Stomach (tissue), 8 donors: ENCODE measurements at regions not wholly inside any gene's neighbourhood (a gene's known extent, or its start where the extent isn't known, plus 50 kb on each side); places are given as distances from the start of the nearest gene placed in this dataset.

ENCODE experiments used
- DNase-seq, 2 donors: peaks; one replicate each; pipeline versions ENCODE4 v3.0.0 to v3.0.0-alpha.2; 2013 to 2019
- H3K27ac ChIP-seq, 5 donors: fragments of 200-600 bp in 4 of 5; sonication (generic) in 4 of 5; one replicate each; pipeline ENCODE4 v1.5.1; 2013 to 2019; ENCODE audit warnings: mild to moderate bottlenecking in 1 of 5, moderate library complexity in 1 of 5
- H3K27me3 ChIP-seq, 3 donors: fragments of 200-600 bp; sonication (generic); one replicate each; pipeline ENCODE4 v1.5.1; 2017 to 2019; ENCODE audit warnings: mixed run types in 1 of 3
- H3K36me3 ChIP-seq, 4 donors: fragments of 200-600 bp; sonication (generic); 1 replicate in 3 of 4; 2 replicates in 1 of 4; pipeline ENCODE4 v1.5.1; 2016 to 2019
- H3K4me1 ChIP-seq, 4 donors: fragments of 200-600 bp; sonication (generic); one replicate each; pipeline ENCODE4 v1.5.1; 2016 to 2019
- H3K4me3 ChIP-seq, 4 donors: fragments of 200-600 bp; sonication (generic) in 3 of 4; one replicate each; pipeline ENCODE4 v1.5.1; 2016 to 2019; ENCODE audit warnings: mild to moderate bottlenecking in 1 of 4
- H3K9me3 ChIP-seq, 4 donors: fragments of 200-600 bp; sonication (generic); one replicate each; pipeline ENCODE4 v1.5.1; 2016 to 2019
- CTCF ChIP-seq, 7 experiments: fragments of 450-650 bp in 4 of 7; fragments of 200-600 bp in 3 of 7; sonication (generic) in 3 of 7; IDR thresholded peaks; one replicate each; pipeline ENCODE4 v1.5.1; 2016 to 2019; ENCODE audit warnings: antibody characterized with exemption in 7 of 7, control low read depth in 2 of 7, mild to moderate bottlenecking in 1 of 7
- EP300 ChIP-seq: sonication (generic); formaldehyde crosslinking; IDR thresholded peaks from one replicate; pipeline ENCODE4 v1.6.1; 2017; ENCODE audit warnings: antibody characterized with exemption
- POLR2A ChIP-seq, 4 donors: fragments of 450-650 bp; IDR thresholded peaks; one replicate each; pipeline ENCODE4 v1.6.1; 2016; ENCODE audit warnings: antibody characterized with exemption in 4 of 4, control low read depth in 2 of 4, mild to moderate bottlenecking in 1 of 4, moderate library complexity in 1 of 4
- POLR2AphosphoS5 ChIP-seq, 3 donors: sonication (generic); formaldehyde crosslinking; IDR thresholded peaks; one replicate each; pipeline ENCODE4 v1.6.1; 2016; ENCODE audit warnings: antibody characterized with exemption in 3 of 3
- WGBS, 5 donors: extraction: QIAGEN DNeasy Blood & Tissue Kit in 3 of 5; methylation state at CpG; one replicate each; pipeline versions ENCODE4 v1.1.5 to v1.1.7; 2013 to 2018; 5-methylcytosine and 5-hydroxymethylcytosine counted together
- intact Hi-C: fragments of 100-400 bp; cut with DNase I; formaldehyde crosslinking; loops from one replicate; pipeline ENCODE4 v1.15.1; 2023; ENCODE audit warnings: low total_unique reads
- donor health status: healthy with polysubstance abuse.
- donor health status: Bipolar disorder and iron deficiency.
- donor health status: healthy.

- Histone ChIP-seq H3K27me3 (no peaks in the 10 kb centered on the region), H3K4me1 (no peaks in the 10 kb centered on the region), H3K36me3 (no peaks in the 10 kb centered on the region), H3K27ac (no peak overlapping the region), H3K4me3 (no peak overlapping the region), H3K9me3 (no peaks in the 10 kb centered on the region)
- TF ChIP-seq EP300 = no peak
- no peak for TF ChIP-seq CTCF (IDR thresholded peaks at IDR 0.05)
- TF ChIP-seq POLR2A (IDR thresholded peaks at IDR 0.05) = no peak
- no peak for TF ChIP-seq POLR2AphosphoS5 (IDR thresholded peaks at IDR 0.05)
- no peak for DNase-seq
- WGBS, 5 donors = 65 to 86% (median 77%) methylated on average over 2 of the region's 2 CpGs
- intact Hi-C loops = no loop called here
Observed at GRCh38 chr1:71222668-71223067, 141.8 kb upstream of the ZRANB2 start.

DNA sequence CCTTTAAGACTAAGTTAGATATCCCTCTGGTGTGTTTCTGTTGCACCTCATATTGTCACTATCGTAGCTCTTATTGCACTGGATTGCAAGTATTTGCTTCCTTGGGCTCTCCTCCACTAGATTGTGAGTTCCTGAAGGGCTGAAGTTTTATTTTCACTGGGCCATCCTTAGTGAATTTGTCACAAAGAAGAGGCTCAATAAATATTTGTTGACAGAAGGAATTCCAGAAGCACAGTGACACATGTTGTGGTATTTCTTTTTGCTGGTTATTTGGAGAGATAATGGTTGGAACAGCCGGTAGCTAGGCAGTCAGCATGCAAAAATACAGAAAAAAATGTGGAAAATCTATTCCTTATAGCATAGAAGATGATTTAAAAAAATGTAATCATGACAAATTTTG lies 129.9 kb upstream of the ZRANB2 start:
- Histone ChIP-seq H3K9me3 (no peaks in the 10 kb centered on the region), H3K4me1 (no peaks in the 10 kb centered on the region), H3K4me3 (no peak overlapping the region), H3K36me3 (no peaks in the 10 kb centered on the region), H3K27ac (no peak overlapping the region), H3K27me3 (no peaks in the 10 kb centered on the region)
- TF ChIP-seq CTCF (IDR thresholded peaks at IDR 0.05) = no peak
- TF ChIP-seq POLR2A (IDR thresholded peaks at IDR 0.05) = no peak
- 70 to 81% (median 78%) methylated on average over 2 of the region's 2 CpGs for WGBS, 5 donors
- no peak for DNase-seq
- intact Hi-C loops = no loop called here

DNA sequence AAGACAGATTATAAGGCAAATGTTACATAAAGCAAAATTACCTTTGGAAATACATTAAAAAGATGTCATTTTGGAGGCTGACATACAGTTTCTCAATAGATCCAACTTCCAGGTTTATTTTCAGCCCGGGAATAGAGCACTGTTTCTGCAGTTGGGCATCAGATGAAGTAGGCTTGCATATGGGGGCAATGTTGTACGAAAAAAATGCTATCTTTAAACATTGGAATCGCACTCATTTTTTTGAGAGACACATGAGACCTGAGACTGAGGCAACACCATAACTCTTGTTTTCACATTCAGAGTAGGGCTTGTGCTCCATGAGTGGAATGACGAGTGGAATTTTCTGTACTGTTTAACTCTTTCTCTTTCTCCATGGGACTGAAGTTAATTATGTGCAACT lies 122.4 kb upstream of the ZRANB2 start:
- Histone ChIP-seq H3K4me3 (no peak overlapping the region), H3K9me3 (no peaks in the 10 kb centered on the region), H3K36me3 (no peaks in the 10 kb centered on the region), H3K27me3 (no peaks in the 10 kb centered on the region), H3K4me1 (no peaks in the 10 kb centered on the region), H3K27ac (no peak overlapping the region)
- intact Hi-C loops = no loop called here
- TF ChIP-seq EP300 (no peak), POLR2A (IDR thresholded peaks at IDR 0.05) (no peak), POLR2AphosphoS5 (IDR thresholded peaks at IDR 0.05) (no peak), CTCF (IDR thresholded peaks at IDR 0.05) (no peak)
- whole genome bisulfite sequencing, 5 donors = 86 to 95% (median 88%) methylated on average over 4 of the region's 4 CpGs
- DNase-seq = no peak

DNA sequence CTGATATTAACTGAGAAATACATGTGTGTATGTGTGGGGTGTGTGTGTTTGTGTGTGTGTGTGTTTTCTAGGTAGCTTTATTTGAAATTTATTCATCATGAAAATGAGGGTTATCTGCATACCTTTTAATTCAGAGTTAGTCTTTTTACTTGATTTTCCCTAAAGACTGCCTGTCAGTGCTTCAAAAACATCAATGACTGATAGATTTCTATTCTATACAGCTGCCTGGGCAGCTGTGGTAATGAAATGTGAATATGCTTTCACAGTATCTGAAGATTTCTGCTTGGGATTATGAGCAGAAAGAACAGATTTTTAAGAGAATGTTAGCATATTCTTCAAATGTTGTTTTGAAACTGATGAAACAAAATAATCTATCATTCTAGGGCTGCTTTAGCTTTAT lies 119.7 kb upstream of the ZRANB2 start:
- intact Hi-C loops = no loop called here
- no peak for TF ChIP-seq CTCF (IDR thresholded peaks at IDR 0.05)
- TF ChIP-seq POLR2A (IDR thresholded peaks at IDR 0.05) = no peak
- TF ChIP-seq POLR2AphosphoS5 (IDR thresholded peaks at IDR 0.05) = no peak
- TF ChIP-seq EP300 = no peak

DNA sequence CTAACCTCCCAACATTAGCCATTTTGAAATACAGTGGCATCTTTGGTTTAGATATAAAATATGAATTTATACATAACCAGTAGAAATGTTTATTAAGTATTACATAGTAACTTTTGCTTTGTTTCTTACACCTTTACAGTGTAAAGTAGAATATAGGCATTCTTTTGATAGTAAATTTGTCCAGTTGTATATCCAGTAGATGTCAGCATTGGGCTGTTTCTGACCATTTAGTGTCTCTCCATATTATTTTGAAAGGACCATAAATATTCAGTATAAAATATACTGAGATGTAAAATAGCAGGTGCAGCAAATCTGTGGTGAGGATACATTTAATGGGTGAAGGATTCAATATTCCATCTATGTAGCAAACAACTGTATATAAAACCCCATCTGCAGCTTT lies 115.8 kb upstream of the ZRANB2 start:
- intact Hi-C loops = no loop called here

More for the DNA sequence above, 119.7 kb upstream of the ZRANB2 start:
- Histone ChIP-seq H3K36me3 (no peaks in the 10 kb centered on the region), H3K4me3 (no peak overlapping the region), H3K4me1 (no peaks in the 10 kb centered on the region), H3K9me3 (no peaks in the 10 kb centered on the region), H3K27me3 (no peaks in the 10 kb centered on the region), H3K27ac (no peak overlapping the region)
- no peak for DNase-seq

More for the DNA sequence above, 115.8 kb upstream of the ZRANB2 start:
- DNase-seq = peak in 1 of 2 donors; percentile 57
- no peak overlapping the region for H3K27ac ChIP-seq
- peak in 1 of 7 experiments; percentile 27 for TF ChIP-seq CTCF (IDR thresholded peaks at IDR 0.05)
- TF ChIP-seq EP300 = no peak
- TF ChIP-seq POLR2AphosphoS5 (IDR thresholded peaks at IDR 0.05) = no peak
- TF ChIP-seq POLR2A (IDR thresholded peaks at IDR 0.05) = no peak
- H3K9me3 ChIP-seq = no peaks in the 10 kb centered on the region
- no peaks in the 10 kb centered on the region for H3K27me3 ChIP-seq
- H3K36me3 ChIP-seq = no peaks in the 10 kb centered on the region
- H3K4me3 ChIP-seq = no peak overlapping the region
- no peaks in the 10 kb centered on the region for H3K4me1 ChIP-seq
